ENCODE measurements at regions not wholly inside any gene's neighbourhood (a gene's known extent, or its start where the extent isn't known, plus 50 kb on each side); places are given as distances from the start of the nearest gene placed in this dataset.

- H3K36me3 Mint-ChIP-seq: no peaks in the 10 kb centered on the region
- H3K4me3 Mint-ChIP-seq: no peak overlapping the region
- peaks cover 2% of the 10 kb centered on the region for H3K9me3 Mint-ChIP-seq (ENCODE audit: low read depth)
- no peaks in the 10 kb centered on the region for H3K4me1 Mint-ChIP-seq
- ATAC-seq (no peak), DNase-seq (no peak)
- CTCF ChIA-PET: no interaction called here
- H3K27me3 Mint-ChIP-seq: no peaks in the 10 kb centered on the region
- H3K27ac Mint-ChIP-seq: no peak overlapping the region
Measured at GRCh38 chr16:9677301-9677653, 505.0 kb downstream of the GRIN2A start.

- Mint-ChIP-seq H3K27ac (no peak overlapping the region), H3K36me3 (no peaks in the 10 kb centered on the region), H3K4me1 (no peaks in the 10 kb centered on the region), H3K4me3 (no peak overlapping the region), H3K9me3 (ENCODE audit: low read depth) (peaks cover 9% of the 10 kb centered on the region), H3K27me3 (no peaks in the 10 kb centered on the region)
- no peak for ATAC-seq
- CTCF ChIA-PET: no interaction called here
- no peak for DNase-seq
Measured at GRCh38 chr16:9679213-9679767, 502.9 kb downstream of the GRIN2A start.

- H3K27me3 Mint-ChIP-seq: no peaks in the 10 kb centered on the region
- H3K9me3 Mint-ChIP-seq (ENCODE audit: low read depth): peaks cover 9% of the 10 kb centered on the region
- CTCF ChIA-PET: no interaction called here
- H3K4me1 Mint-ChIP-seq: no peaks in the 10 kb centered on the region
- H3K27ac Mint-ChIP-seq: no peak overlapping the region
- ATAC-seq: no peak
- no peak overlapping the region for H3K4me3 Mint-ChIP-seq
- DNase-seq: no peak
- H3K36me3 Mint-ChIP-seq: no peaks in the 10 kb centered on the region
Measured at GRCh38 chr16:9680019-9680655, 502.1 kb downstream of the GRIN2A start.

- H3K4me1 Mint-ChIP-seq: no peaks in the 10 kb centered on the region
- CTCF ChIA-PET: no interaction called here
- no peaks in the 10 kb centered on the region for H3K36me3 Mint-ChIP-seq
- DNase-seq (no peak), ATAC-seq (no peak)
- H3K27ac Mint-ChIP-seq: no peak overlapping the region
- no peak overlapping the region for H3K4me3 Mint-ChIP-seq
- H3K9me3 Mint-ChIP-seq (ENCODE audit: low read depth): peaks cover 9% of the 10 kb centered on the region
- H3K27me3 Mint-ChIP-seq: no peaks in the 10 kb centered on the region
Measured at GRCh38 chr16:9680968-9681367, 501.3 kb downstream of the GRIN2A start.

DNA sequence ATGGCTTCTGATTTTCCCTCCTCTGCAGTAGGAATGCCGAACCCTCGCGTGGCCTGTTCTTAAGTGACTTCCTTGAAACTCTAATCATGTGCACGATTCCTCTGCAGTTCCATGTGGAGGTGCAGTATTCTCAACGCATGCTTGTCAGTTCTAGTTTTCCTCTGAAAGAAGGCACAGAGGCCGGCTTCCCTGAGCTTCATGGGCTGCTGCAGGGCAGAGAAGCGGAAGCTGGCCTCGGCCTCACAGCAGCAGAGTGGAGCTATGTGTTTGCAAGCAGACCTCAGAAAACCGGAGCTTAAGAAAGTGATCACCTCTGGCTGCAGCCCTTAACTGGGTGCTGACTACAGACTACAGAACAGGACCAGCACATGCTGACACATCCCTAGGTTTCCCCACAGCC is 500.7 kb downstream of the GRIN2A start:
- ATAC-seq: no peak
- H3K4me3 Mint-ChIP-seq: no peak overlapping the region
- H3K36me3 Mint-ChIP-seq: no peaks in the 10 kb centered on the region
- no peaks in the 10 kb centered on the region for H3K4me1 Mint-ChIP-seq
- peaks cover 9% of the 10 kb centered on the region for H3K9me3 Mint-ChIP-seq (ENCODE audit: low read depth)
- no peaks in the 10 kb centered on the region for H3K27me3 Mint-ChIP-seq
- no peak for DNase-seq
- H3K27ac Mint-ChIP-seq: no peak overlapping the region
- CTCF ChIA-PET: no interaction called here

GRCh38 chr16:9682320-9682719 is 499.9 kb downstream of the GRIN2A start:
- Mint-ChIP-seq H3K4me1 (no peaks in the 10 kb centered on the region), H3K27me3 (no peaks in the 10 kb centered on the region), H3K9me3 (ENCODE audit: low read depth) (peaks cover 7% of the 10 kb centered on the region), H3K27ac (no peak overlapping the region), H3K4me3 (no peak overlapping the region), H3K36me3 (no peaks in the 10 kb centered on the region)
- DNase-seq: no peak
- CTCF ChIA-PET: no interaction called here
- ATAC-seq: no peak

- ATAC-seq (no peak), DNase-seq (no peak)
- Mint-ChIP-seq H3K36me3 (no peaks in the 10 kb centered on the region), H3K4me1 (no peaks in the 10 kb centered on the region), H3K27me3 (no peaks in the 10 kb centered on the region), H3K27ac (no peak overlapping the region), H3K4me3 (no peak overlapping the region), H3K9me3 (ENCODE audit: low read depth) (peaks cover 7% of the 10 kb centered on the region)
- CTCF ChIA-PET: no interaction called here
Measured at GRCh38 chr16:9683677-9684076, 498.6 kb downstream of the GRIN2A start.

GRCh38 chr16:9687737-9688319 is 494.4 kb downstream of the GRIN2A start:
- Mint-ChIP-seq H3K27ac (no peak overlapping the region), H3K36me3 (no peaks in the 10 kb centered on the region), H3K27me3 (no peaks in the 10 kb centered on the region), H3K4me3 (no peak overlapping the region), H3K9me3 (ENCODE audit: low read depth) (peaks cover 6% of the 10 kb centered on the region), H3K4me1 (no peaks in the 10 kb centered on the region)
- ATAC-seq: no peak
- no peak for DNase-seq
- CTCF ChIA-PET: interaction anchor here (0.5 kb wide), 1 partner anchor 429 kb away, joined by 3 read pairs; no protein-coding TSS in a partner anchor

GRCh38 chr16:9689597-9689996 is 492.6 kb downstream of the GRIN2A start:
- Mint-ChIP-seq H3K27me3 (no peaks in the 10 kb centered on the region), H3K27ac (no peak overlapping the region), H3K4me1 (no peaks in the 10 kb centered on the region), H3K4me3 (no peak overlapping the region), H3K9me3 (ENCODE audit: low read depth) (no peaks in the 10 kb centered on the region), H3K36me3 (no peaks in the 10 kb centered on the region)
- CTCF ChIA-PET: no interaction called here
- ATAC-seq (no peak), DNase-seq (no peak)

- Mint-ChIP-seq H3K4me3 (no peak overlapping the region), H3K36me3 (no peaks in the 10 kb centered on the region), H3K9me3 (ENCODE audit: low read depth) (no peaks in the 10 kb centered on the region), H3K27ac (no peak overlapping the region), H3K27me3 (no peaks in the 10 kb centered on the region), H3K4me1 (no peaks in the 10 kb centered on the region)
- DNase-seq (no peak), ATAC-seq (no peak)
- CTCF ChIA-PET: no interaction called here
Measured at GRCh38 chr16:9695152-9695551, 487.1 kb downstream of the GRIN2A start.

All from activated CD8-positive, alpha-beta memory T cell treated with anti-CD3 and anti-CD28 coated beads, Interleukin-2, amount 10 ng/mL, durations not matched to agents 7 days and 5 days (primary cell).